ENCODE measurements at regions not wholly inside any gene's neighbourhood (a gene's known extent, or its start where the extent isn't known, plus 50 kb on each side); places are given as distances from the start of the nearest gene placed in this dataset.

GRCh38 chr13:65844266-65844841, 1385.8 kb downstream of the PCDH9 start:
- no peak for TF ChIP-seq CTCF (IDR thresholded peaks at IDR 0.05; ENCODE audit: insufficient read depth, missing control alignments)
- FAIRE-seq (no peak), DNase-seq (ENCODE audit: insufficient read length, low spot score) (no peak)

GRCh38 chr13:65843314-65843731, 1386.8 kb downstream of the PCDH9 start:
- no peak for DNase-seq (ENCODE audit: insufficient read length, low spot score)
- no peak for TF ChIP-seq CTCF (IDR thresholded peaks at IDR 0.05; ENCODE audit: insufficient read depth, missing control alignments)
- FAIRE-seq = no peak

GRCh38 chr13:65841156-65841555, 1389.0 kb downstream of the PCDH9 start:
- TF ChIP-seq CTCF (IDR thresholded peaks at IDR 0.05; ENCODE audit: insufficient read depth, missing control alignments) = no peak
- DNase-seq (ENCODE audit: insufficient read length, low spot score) (no peak), FAIRE-seq (no peak)

- DNase-seq (ENCODE audit: insufficient read length, low spot score) (no peak), FAIRE-seq (no peak)
- no peak for TF ChIP-seq CTCF (IDR thresholded peaks at IDR 0.05; ENCODE audit: insufficient read depth, missing control alignments)
Observed at GRCh38 chr13:65836066-65836465, 1394.1 kb downstream of the PCDH9 start.

GRCh38 chr13:65834897-65835296, 1395.2 kb downstream of the PCDH9 start:
- TF ChIP-seq CTCF (IDR thresholded peaks at IDR 0.05; ENCODE audit: insufficient read depth, missing control alignments) = no peak
- FAIRE-seq = no peak
- DNase-seq (ENCODE audit: insufficient read length, low spot score) = no peak

- FAIRE-seq (no peak), DNase-seq (ENCODE audit: insufficient read length, low spot score) (no peak)
- TF ChIP-seq CTCF (IDR thresholded peaks at IDR 0.05; ENCODE audit: insufficient read depth, missing control alignments) = no peak
Observed at GRCh38 chr13:65830411-65831205, 1399.5 kb downstream of the PCDH9 start.
